ENCODE measurements at regions not wholly inside any gene's neighbourhood (a gene's known extent, or its start where the extent isn't known, plus 50 kb on each side); places are given as distances from the start of the nearest gene placed in this dataset.
A peak's percentile ranks its signal among the peaks of the same experiment; 100 is the strongest.

DNA sequence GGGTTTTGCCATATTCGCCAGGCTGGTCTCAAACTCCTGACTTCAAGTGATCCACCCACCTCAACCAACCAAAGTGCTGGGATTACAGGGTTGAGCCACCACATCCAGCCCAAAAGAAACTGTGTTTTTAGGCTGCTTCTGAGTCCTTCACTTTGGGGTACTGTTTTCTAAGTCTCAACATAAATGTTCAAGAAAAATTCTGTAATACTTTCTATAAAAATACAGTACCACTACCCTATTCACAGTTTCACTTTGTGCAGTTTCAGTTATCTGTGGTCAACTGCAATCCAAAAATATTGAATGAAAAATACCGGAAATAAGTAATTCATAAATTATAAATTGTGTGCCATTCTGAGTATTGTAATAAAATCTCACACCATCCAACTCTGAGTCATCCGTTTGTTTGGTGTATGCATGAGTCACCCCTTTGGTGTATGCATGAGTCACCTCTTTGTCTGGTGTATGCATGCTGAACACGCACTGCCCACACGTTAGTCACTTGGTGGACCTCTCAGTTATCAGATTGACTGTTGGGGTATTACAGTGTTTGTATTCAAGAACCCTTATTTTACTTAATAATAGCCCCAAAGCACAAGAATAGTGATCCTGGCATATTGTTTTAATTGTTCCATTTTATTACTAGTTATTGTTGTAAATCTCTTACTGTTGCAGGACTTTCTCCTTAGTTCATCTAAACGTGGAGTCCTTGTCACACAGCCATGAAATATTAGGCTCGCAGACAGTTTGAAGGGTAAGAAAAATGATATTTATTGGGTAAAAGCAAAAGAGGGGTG lies 190.2 kb downstream of the FSCB start:
- no TSS peak for BruUV-seq (replicated peaks)
- no peak for TF ChIP-seq EZH2 (IDR thresholded peaks at IDR 0.05; ENCODE audit: borderline replicate concordance, low read depth, low read length, poor library complexity, severe bottlenecking)
- TF ChIP-seq, protein P1, sequence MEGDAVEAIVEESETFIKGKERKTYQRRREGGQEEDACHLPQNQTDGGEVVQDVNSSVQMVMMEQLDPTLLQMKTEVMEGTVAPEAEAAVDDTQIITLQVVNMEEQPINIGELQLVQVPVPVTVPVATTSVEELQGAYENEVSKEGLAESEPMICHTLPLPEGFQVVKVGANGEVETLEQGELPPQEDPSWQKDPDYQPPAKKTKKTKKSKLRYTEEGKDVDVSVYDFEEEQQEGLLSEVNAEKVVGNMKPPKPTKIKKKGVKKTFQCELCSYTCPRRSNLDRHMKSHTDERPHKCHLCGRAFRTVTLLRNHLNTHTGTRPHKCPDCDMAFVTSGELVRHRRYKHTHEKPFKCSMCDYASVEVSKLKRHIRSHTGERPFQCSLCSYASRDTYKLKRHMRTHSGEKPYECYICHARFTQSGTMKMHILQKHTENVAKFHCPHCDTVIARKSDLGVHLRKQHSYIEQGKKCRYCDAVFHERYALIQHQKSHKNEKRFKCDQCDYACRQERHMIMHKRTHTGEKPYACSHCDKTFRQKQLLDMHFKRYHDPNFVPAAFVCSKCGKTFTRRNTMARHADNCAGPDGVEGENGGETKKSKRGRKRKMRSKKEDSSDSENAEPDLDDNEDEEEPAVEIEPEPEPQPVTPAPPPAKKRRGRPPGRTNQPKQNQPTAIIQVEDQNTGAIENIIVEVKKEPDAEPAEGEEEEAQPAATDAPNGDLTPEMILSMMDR (conservative IDR thresholded peaks at IDR 0.05; ENCODE audit: low read depth, low read length): no peak
- POLR2A ChIA-PET (ENCODE audit: low non-redundant PET): no interaction called here
- CTCF ChIA-PET: no interaction called here
- Histone ChIP-seq H3K27me3 (replicated peaks; ENCODE audit: insufficient read depth, low read depth, low read length, poor library complexity) (no peaks in the 10 kb centered on the region), H3K27ac (ENCODE audit: low read depth, low read length, poor library complexity, severe bottlenecking) (peak overlapping the region; percentile 21), H3K4me1 (ENCODE audit: insufficient read depth, low read length, poor library complexity, severe bottlenecking) (no peaks in the 10 kb centered on the region), H3K36me3 (ENCODE audit: insufficient read depth, low read length, poor library complexity, severe bottlenecking) (no peaks in the 10 kb centered on the region), H3K9me3 (ENCODE audit: low read depth, low read length, poor library complexity, severe bottlenecking) (no peaks in the 10 kb centered on the region), H3K4me3 (ENCODE audit: low read depth, low read length, poor library complexity, severe bottlenecking) (no peak overlapping the region)
- intact Hi-C loops (cut with micrococcal nuclease; ENCODE audit: unreplicated experiment): no loop called here
- DNase-seq (ENCODE audit: low spot score): peak; percentile 93

DNA sequence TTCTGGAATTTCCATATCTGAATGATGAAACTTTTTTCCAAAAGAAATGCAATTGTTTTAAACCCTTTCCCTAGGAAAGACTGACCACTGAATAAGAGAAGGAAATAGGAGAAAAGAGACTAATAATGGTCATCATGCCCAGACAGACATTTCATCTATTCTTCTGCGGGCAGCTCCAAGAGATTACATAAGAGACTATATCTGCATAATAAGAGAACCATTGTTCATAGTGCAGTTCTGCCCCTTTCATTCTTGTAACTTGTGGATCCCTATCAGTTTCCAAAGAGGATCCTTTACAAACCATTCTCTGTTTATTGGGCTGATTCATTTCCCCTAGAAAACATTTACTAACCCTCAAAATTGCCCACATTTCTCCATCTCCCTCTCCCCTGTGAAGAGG lies 197.8 kb downstream of the FSCB start:
- H3K27me3 ChIP-seq (replicated peaks; ENCODE audit: insufficient read depth, low read depth, low read length, poor library complexity): no peaks in the 10 kb centered on the region
- CTCF ChIA-PET: no interaction called here
- POLR2A ChIA-PET (ENCODE audit: low non-redundant PET): no interaction called here
- H3K36me3 ChIP-seq (ENCODE audit: insufficient read depth, low read length, poor library complexity, severe bottlenecking): no peaks in the 10 kb centered on the region
- intact Hi-C loops (cut with micrococcal nuclease; ENCODE audit: unreplicated experiment): no loop called here
- BruUV-seq (replicated peaks): no TSS peak
- H3K27ac ChIP-seq (ENCODE audit: low read depth, low read length, poor library complexity, severe bottlenecking): no peak overlapping the region
- H3K4me3 ChIP-seq (ENCODE audit: low read depth, low read length, poor library complexity, severe bottlenecking): no peak overlapping the region
- no peaks in the 10 kb centered on the region for H3K4me1 ChIP-seq (ENCODE audit: insufficient read depth, low read length, poor library complexity, severe bottlenecking)
- no peak for DNase-seq (ENCODE audit: low spot score)
- H3K9me3 ChIP-seq (ENCODE audit: low read depth, low read length, poor library complexity, severe bottlenecking): no peaks in the 10 kb centered on the region
- TF ChIP-seq, protein P1 (conservative IDR thresholded peaks at IDR 0.05; ENCODE audit: low read depth, low read length): no peak
- no peak for TF ChIP-seq EZH2 (IDR thresholded peaks at IDR 0.05; ENCODE audit: borderline replicate concordance, low read depth, low read length, poor library complexity, severe bottlenecking)

DNA sequence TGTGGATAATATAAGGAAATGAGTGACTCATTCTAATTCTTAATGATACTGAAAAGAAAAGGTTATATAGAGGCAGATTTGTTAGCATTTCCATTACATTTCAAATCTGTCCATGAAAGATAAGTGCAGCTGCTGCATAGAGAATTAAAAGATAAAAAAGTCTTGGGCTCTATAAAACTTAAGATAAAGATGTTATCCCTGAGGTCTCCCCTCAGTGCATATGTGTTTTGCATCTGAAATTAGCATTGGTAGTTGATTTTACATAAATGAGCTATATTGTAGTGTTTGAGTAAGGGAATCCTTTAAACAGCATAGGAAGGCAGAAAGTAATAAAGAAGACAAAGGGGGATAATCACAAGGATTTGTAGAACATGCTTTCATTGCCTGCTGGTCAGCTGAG lies 206.2 kb downstream of the FSCB start:
- H3K36me3 ChIP-seq (ENCODE audit: insufficient read depth, low read length, poor library complexity, severe bottlenecking): no peaks in the 10 kb centered on the region
- no peak overlapping the region for H3K4me3 ChIP-seq (ENCODE audit: low read depth, low read length, poor library complexity, severe bottlenecking)
- H3K27me3 ChIP-seq (replicated peaks; ENCODE audit: insufficient read depth, low read depth, low read length, poor library complexity): no peaks in the 10 kb centered on the region
- no peaks in the 10 kb centered on the region for H3K9me3 ChIP-seq (ENCODE audit: low read depth, low read length, poor library complexity, severe bottlenecking)
- intact Hi-C loops (cut with micrococcal nuclease; ENCODE audit: unreplicated experiment): no loop called here
- H3K27ac ChIP-seq (ENCODE audit: low read depth, low read length, poor library complexity, severe bottlenecking): no peak overlapping the region
- TF ChIP-seq EZH2 (IDR thresholded peaks at IDR 0.05; ENCODE audit: borderline replicate concordance, low read depth, low read length, poor library complexity, severe bottlenecking): no peak
- TF ChIP-seq, protein P1 (conservative IDR thresholded peaks at IDR 0.05; ENCODE audit: low read depth, low read length): no peak
- ChIA-PET CTCF (no interaction called here), POLR2A (ENCODE audit: low non-redundant PET) (interaction anchor here (0.7 kb wide), 1 partner anchor 758 kb away, joined by 3 read pairs; no protein-coding TSS in a partner anchor)
- H3K4me1 ChIP-seq (ENCODE audit: insufficient read depth, low read length, poor library complexity, severe bottlenecking): peaks cover 4% of the 10 kb centered on the region
- BruUV-seq (replicated peaks): no TSS peak
- peak; percentile 49 for DNase-seq (ENCODE audit: low spot score)
